MCF 10A (cell line): ENCODE measurements at regions not wholly inside any gene's neighbourhood (a gene's known extent, or its start where the extent isn't known, plus 50 kb on each side); places are given as distances from the start of the nearest gene placed in this dataset.

Source experiments
- BruUV-seq: library from RNA; stranded (reverse); fragments of 400-500 nt; replicated peaks from 2 replicates; lab custom pipeline; 2021; lab: Mats Ljungman, UMichigan
- CTCF ChIA-PET: fragments of 300-600 bp; sonication (Branson Sonifier 250); formaldehyde crosslinking; extraction: SDS; loops from one replicate; lab custom pipeline; 2021; ENCODE audit warnings: antibody characterized with exemption, inconsistent platforms; lab: Yijun Ruan, JAX
- POLR2A ChIA-PET: fragments of 300-600, 350-650 bp; sonication (Branson Sonifier 250); formaldehyde crosslinking; extraction: SDS; loops from one replicate; lab custom pipeline; 2020; ENCODE audit warnings: antibody characterized with exemption, inconsistent platforms; lab: Yijun Ruan, JAX
- DNase-seq: peaks from one replicate; pipeline ENCODE4 v3.0.0-alpha.2; 2018; ENCODE audit not compliant: unreplicated experiment
- H3K27ac Mint-ChIP-seq: one replicate; pipeline ENCODE4 v1.8.0; 2022; ENCODE audit warnings: mild to moderate bottlenecking, low read depth, mixed read lengths; ENCODE audit not compliant: unreplicated experiment
- H3K27me3 Mint-ChIP-seq: one replicate; pipeline ENCODE4 v1.8.0; 2022; ENCODE audit warnings: mixed read lengths; ENCODE audit not compliant: insufficient read depth, unreplicated experiment
- H3K36me3 Mint-ChIP-seq: one replicate; pipeline ENCODE4 v1.8.0; 2022; ENCODE audit warnings: mild to moderate bottlenecking, moderate library complexity, mixed read lengths; ENCODE audit not compliant: insufficient read depth, unreplicated experiment
- H3K4me1 Mint-ChIP-seq: one replicate; pipeline ENCODE4 v1.8.0; 2022; ENCODE audit warnings: mixed read lengths; ENCODE audit not compliant: insufficient read depth, unreplicated experiment
- H3K4me3 Mint-ChIP-seq: one replicate; pipeline ENCODE4 v1.8.0; 2022; ENCODE audit warnings: mild to moderate bottlenecking, moderate library complexity, mixed read lengths; ENCODE audit not compliant: unreplicated experiment
- H3K9me3 Mint-ChIP-seq: one replicate; pipeline ENCODE4 v1.8.0; 2022; ENCODE audit warnings: mixed read lengths; ENCODE audit not compliant: unreplicated experiment
- intact Hi-C: fragments of 100-400 bp; cut with micrococcal nuclease; formaldehyde crosslinking; loops from 2 replicates; pipeline ENCODE4 v1.14.1; 2022
- TF ChIP-seq, protein P1 (sequence below): fragments of 200-600 bp; IDR thresholded peaks from one replicate; pipeline ENCODE4 v1.8.0; 2022; ENCODE audit warnings: antibody characterized with exemption, mild to moderate bottlenecking; ENCODE audit not compliant: unreplicated experiment

DNA sequence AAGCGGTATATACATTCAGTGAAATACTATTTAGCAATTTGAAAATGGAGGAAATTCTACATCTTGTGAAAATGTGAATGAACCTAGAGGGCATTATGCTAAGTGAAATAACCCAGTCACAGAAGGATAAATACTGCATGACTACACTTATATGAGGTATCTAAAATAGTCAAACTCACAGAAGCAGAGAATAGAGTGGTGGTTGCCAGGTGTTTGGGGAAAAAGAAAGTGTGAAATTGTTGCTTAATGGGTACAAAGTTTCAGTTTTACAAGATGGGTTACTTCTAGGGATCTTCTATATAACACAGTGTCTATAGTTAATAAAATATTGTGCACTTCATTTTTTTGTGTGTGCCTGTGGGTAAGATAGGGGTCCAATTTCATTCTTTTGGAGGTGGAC lies 1152.0 kb downstream of the EPHA7 start:
- CTCF ChIA-PET, result no interaction called here
- Mint-ChIP-seq H3K27me3 (peaks cover 7% of the 10 kb centered on the region), H3K4me3 (no peak overlapping the region), H3K9me3 (no peaks in the 10 kb centered on the region), H3K4me1 (peaks cover 7% of the 10 kb centered on the region), H3K27ac (no peak overlapping the region), H3K36me3 (no peaks in the 10 kb centered on the region)
- TF ChIP-seq, protein P1, sequence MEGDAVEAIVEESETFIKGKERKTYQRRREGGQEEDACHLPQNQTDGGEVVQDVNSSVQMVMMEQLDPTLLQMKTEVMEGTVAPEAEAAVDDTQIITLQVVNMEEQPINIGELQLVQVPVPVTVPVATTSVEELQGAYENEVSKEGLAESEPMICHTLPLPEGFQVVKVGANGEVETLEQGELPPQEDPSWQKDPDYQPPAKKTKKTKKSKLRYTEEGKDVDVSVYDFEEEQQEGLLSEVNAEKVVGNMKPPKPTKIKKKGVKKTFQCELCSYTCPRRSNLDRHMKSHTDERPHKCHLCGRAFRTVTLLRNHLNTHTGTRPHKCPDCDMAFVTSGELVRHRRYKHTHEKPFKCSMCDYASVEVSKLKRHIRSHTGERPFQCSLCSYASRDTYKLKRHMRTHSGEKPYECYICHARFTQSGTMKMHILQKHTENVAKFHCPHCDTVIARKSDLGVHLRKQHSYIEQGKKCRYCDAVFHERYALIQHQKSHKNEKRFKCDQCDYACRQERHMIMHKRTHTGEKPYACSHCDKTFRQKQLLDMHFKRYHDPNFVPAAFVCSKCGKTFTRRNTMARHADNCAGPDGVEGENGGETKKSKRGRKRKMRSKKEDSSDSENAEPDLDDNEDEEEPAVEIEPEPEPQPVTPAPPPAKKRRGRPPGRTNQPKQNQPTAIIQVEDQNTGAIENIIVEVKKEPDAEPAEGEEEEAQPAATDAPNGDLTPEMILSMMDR, result no peak
- no TSS peak for BruUV-seq
- intact Hi-C loops, result no loop called here
- POLR2A ChIA-PET, result no interaction called here
- no peak for DNase-seq

DNA sequence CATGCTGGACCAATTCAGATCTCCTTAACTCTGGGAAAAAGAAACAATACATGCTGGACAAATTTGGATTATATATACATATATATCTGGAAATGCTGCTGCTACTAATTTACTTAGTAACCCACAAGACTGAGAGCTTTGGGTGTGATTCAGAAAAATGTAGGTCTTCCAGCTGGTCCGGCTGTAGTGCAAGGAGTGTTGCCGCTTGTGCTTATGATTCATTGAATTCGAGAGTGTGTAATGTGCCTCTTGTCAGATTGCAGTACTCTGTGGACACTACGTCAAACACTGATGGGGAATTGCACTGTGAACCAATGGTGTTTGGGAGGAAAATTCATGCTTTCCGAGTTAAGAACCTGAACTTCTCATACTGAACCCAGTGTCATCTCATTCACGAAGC lies 1155.5 kb downstream of the EPHA7 start:
- Mint-ChIP-seq H3K27ac (no peak overlapping the region), H3K27me3 (peaks cover 20% of the 10 kb centered on the region), H3K4me3 (no peak overlapping the region), H3K36me3 (no peaks in the 10 kb centered on the region), H3K4me1 (no peaks in the 10 kb centered on the region), H3K9me3 (no peaks in the 10 kb centered on the region)
- no TSS peak for BruUV-seq
- ChIA-PET CTCF (no interaction called here), POLR2A (no interaction called here)
- DNase-seq, result no peak
- intact Hi-C loops, result no loop called here
- TF ChIP-seq, protein P1, result no peak

DNA sequence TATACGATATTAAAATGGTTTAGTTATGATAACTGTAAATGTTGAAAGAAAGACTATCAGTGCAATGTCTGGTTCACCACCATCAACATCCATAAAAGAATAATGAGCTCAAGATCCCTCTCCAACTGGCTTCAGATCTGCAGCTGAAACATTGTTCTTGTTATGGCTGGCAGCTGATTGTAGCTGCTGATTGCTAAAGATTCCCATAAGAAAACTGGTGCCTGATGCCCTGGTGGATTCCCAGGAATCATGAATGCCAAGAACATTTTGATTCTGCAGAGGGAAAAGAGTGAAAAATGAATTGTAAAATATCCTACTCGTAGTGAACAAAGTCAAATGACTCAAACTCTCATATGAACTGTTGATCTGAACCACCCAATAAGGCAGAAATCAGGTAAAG lies 1160.2 kb downstream of the EPHA7 start:
- CTCF ChIA-PET, result interaction anchor here (0.6 kb wide), 1 partner anchor 242 kb away, joined by 3 read pairs; no protein-coding TSS in a partner anchor
- H3K4me3 Mint-ChIP-seq, result no peak overlapping the region
- no peak overlapping the region for H3K27ac Mint-ChIP-seq
- TF ChIP-seq, protein P1, result no peak
- BruUV-seq, result no TSS peak
- no peaks in the 10 kb centered on the region for H3K9me3 Mint-ChIP-seq
- H3K27me3 Mint-ChIP-seq, result peaks cover 20% of the 10 kb centered on the region
- DNase-seq, result no peak
- POLR2A ChIA-PET, result interaction anchor here (1.3 kb wide), 1 partner anchor 10 kb away, joined by 3 read pairs; no protein-coding TSS in a partner anchor
- intact Hi-C loops, result no loop called here
- no peaks in the 10 kb centered on the region for H3K4me1 Mint-ChIP-seq
- no peaks in the 10 kb centered on the region for H3K36me3 Mint-ChIP-seq

DNA sequence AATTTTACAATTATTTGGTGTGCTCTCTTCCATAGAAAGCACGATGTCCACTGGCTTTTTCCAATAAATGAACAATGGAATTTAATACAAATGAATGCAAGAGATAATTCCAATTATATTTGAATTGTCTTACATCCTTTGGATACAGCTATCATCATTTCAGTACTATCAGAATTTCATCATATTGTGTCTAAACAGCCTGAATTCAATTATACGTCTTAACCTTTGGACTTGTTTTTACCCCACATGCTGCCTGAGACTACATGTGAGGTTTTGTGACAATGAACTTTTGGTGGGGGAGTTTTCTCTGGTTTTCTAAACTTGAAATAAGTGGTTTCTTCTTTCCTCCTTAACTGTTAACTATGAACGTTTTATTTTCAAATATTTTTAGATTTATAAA lies 1176.0 kb downstream of the EPHA7 start:
- no peak overlapping the region for H3K27ac Mint-ChIP-seq
- TF ChIP-seq, protein P1, result no peak
- CTCF ChIA-PET, result no interaction called here
- H3K36me3 Mint-ChIP-seq, result no peaks in the 10 kb centered on the region
- H3K9me3 Mint-ChIP-seq, result no peaks in the 10 kb centered on the region
- no peaks in the 10 kb centered on the region for H3K4me1 Mint-ChIP-seq
- POLR2A ChIA-PET, result no interaction called here
- DNase-seq, result no peak
- no TSS peak for BruUV-seq
- H3K27me3 Mint-ChIP-seq, result peaks cover 11% of the 10 kb centered on the region
- no peak overlapping the region for H3K4me3 Mint-ChIP-seq
- intact Hi-C loops, result no loop called here
